ENCODE measurements at regions not wholly inside any gene's neighbourhood (a gene's known extent, or its start where the extent isn't known, plus 50 kb on each side); places are given as distances from the start of the nearest gene placed in this dataset.

GRCh38 chr4:83664071-83664470 lies 128.2 kb downstream of the GPAT3 start:
- Histone ChIP-seq H3K27me3 (replicated peaks in 2 of 5; ENCODE audit: control insufficient read depth in 4 of 5, insufficient read depth in 5 of 5, low read length in 4 of 5) (no peaks in the 10 kb centered on the region), H3K9me3 (ENCODE audit: control extremely low read depth in 1 of 5, control insufficient read depth in 4 of 5, insufficient read depth in 2 of 5, low read depth in 1 of 5, low read length in 4 of 5) (no peaks in the 10 kb centered on the region), H3K4me1 (ENCODE audit: control extremely low read depth in 1 of 4, control insufficient read depth in 4 of 4, insufficient read depth in 4 of 4, low read length in 3 of 4) (no peaks in the 10 kb centered on the region), H3K4me3 (ENCODE audit: control insufficient read depth in 1 of 7, extremely low read depth in 1 of 7, insufficient read depth in 4 of 7, low read depth in 2 of 7, low read length in 6 of 7) (no peak overlapping the region), H3K27ac (ENCODE audit: insufficient read depth in 1 of 2, low read depth in 1 of 2, low read length in 2 of 2, poor library complexity in 1 of 2, severe bottlenecking in 2 of 2) (no peak overlapping the region), H3K36me3 (ENCODE audit: control insufficient read depth in 4 of 4, insufficient read depth in 4 of 4, low read length in 3 of 4) (no peaks in the 10 kb centered on the region)
- 100% methylated on average over 8 of the region's 10 CpGs for WGBS (ENCODE audit: insufficient coverage)
- no peak for DNase-seq
- POLR2A ChIA-PET = no interaction called here
- CTCF ChIA-PET = interaction anchor here (0.6 to 1.5 kb wide), 2 partner anchors 51 to 505 kb away, joined by 3 read pairs; no protein-coding TSS in a partner anchor

GRCh38 chr4:83662204-83662603 lies 126.3 kb downstream of the GPAT3 start:
- CTCF ChIA-PET = no interaction called here
- WGBS (ENCODE audit: insufficient coverage) = 100% methylated on average over 2 of the region's 2 CpGs
- DNase-seq = no peak
- no peak overlapping the region for H3K4me3 ChIP-seq (ENCODE audit: control insufficient read depth in 1 of 7, extremely low read depth in 1 of 7, insufficient read depth in 4 of 7, low read depth in 2 of 7, low read length in 6 of 7)
- no peak overlapping the region for H3K27ac ChIP-seq (ENCODE audit: insufficient read depth in 1 of 2, low read depth in 1 of 2, low read length in 2 of 2, poor library complexity in 1 of 2, severe bottlenecking in 2 of 2)
- H3K27me3 ChIP-seq (replicated peaks in 2 of 5; ENCODE audit: control insufficient read depth in 4 of 5, insufficient read depth in 5 of 5, low read length in 4 of 5) = no peaks in the 10 kb centered on the region
- POLR2A ChIA-PET = no interaction called here
- H3K36me3 ChIP-seq (ENCODE audit: control insufficient read depth in 4 of 4, insufficient read depth in 4 of 4, low read length in 3 of 4) = no peaks in the 10 kb centered on the region
- no peaks in the 10 kb centered on the region for H3K4me1 ChIP-seq (ENCODE audit: control extremely low read depth in 1 of 4, control insufficient read depth in 4 of 4, insufficient read depth in 4 of 4, low read length in 3 of 4)
- no peaks in the 10 kb centered on the region for H3K9me3 ChIP-seq (ENCODE audit: control extremely low read depth in 1 of 5, control insufficient read depth in 4 of 5, insufficient read depth in 2 of 5, low read depth in 1 of 5, low read length in 4 of 5)

DNA sequence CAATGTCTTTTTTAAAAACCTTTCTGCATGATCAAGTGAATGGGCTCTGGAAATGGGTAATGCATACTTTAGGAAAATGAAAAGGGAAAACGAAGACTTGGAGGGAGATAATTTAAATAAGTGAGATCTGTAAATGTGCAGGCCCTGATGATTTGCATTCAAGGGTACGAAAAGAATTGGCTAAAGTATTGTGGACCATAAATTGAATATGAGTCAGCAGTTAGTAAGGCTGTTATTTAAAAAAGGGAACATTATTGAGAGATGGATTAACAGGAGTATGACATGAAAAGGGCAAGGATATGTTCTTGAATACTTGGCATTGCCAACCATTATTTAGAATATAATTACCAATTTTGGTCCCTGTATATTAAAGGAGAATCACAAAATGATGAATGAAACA lies 125.5 kb downstream of the GPAT3 start:
- 96% methylated on average over 2 of the region's 2 CpGs for WGBS (ENCODE audit: insufficient coverage)
- Histone ChIP-seq H3K27ac (ENCODE audit: insufficient read depth in 1 of 2, low read depth in 1 of 2, low read length in 2 of 2, poor library complexity in 1 of 2, severe bottlenecking in 2 of 2) (no peak overlapping the region), H3K36me3 (ENCODE audit: control insufficient read depth in 4 of 4, insufficient read depth in 4 of 4, low read length in 3 of 4) (no peaks in the 10 kb centered on the region), H3K4me3 (ENCODE audit: control insufficient read depth in 1 of 7, extremely low read depth in 1 of 7, insufficient read depth in 4 of 7, low read depth in 2 of 7, low read length in 6 of 7) (no peak overlapping the region), H3K27me3 (replicated peaks in 2 of 5; ENCODE audit: control insufficient read depth in 4 of 5, insufficient read depth in 5 of 5, low read length in 4 of 5) (no peaks in the 10 kb centered on the region), H3K4me1 (ENCODE audit: control extremely low read depth in 1 of 4, control insufficient read depth in 4 of 4, insufficient read depth in 4 of 4, low read length in 3 of 4) (no peaks in the 10 kb centered on the region), H3K9me3 (ENCODE audit: control extremely low read depth in 1 of 5, control insufficient read depth in 4 of 5, insufficient read depth in 2 of 5, low read depth in 1 of 5, low read length in 4 of 5) (no peaks in the 10 kb centered on the region)
- CTCF ChIA-PET = no interaction called here
- no peak for DNase-seq
- POLR2A ChIA-PET = no interaction called here

DNA sequence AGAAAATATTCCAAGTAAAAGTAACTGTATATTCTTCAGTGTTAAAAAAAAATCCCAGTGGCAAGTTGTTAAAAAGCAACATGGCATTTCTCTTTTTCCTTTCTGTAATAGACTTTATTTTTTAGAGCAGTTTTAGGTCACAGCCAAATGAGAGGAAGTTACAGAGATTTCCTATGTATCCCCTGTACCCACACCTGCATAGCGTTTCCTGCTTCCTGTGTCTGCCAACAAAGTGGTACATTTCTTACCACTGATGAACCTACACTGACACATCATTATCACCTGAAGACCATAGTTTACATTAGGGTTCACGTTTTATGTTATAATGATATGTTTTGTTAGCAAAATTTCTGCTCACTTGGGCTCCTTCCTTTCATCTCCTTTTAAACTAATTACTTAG lies 124.7 kb downstream of the GPAT3 start:
- Histone ChIP-seq H3K9me3 (ENCODE audit: control extremely low read depth in 1 of 5, control insufficient read depth in 4 of 5, insufficient read depth in 2 of 5, low read depth in 1 of 5, low read length in 4 of 5) (no peaks in the 10 kb centered on the region), H3K27me3 (replicated peaks in 2 of 5; ENCODE audit: control insufficient read depth in 4 of 5, insufficient read depth in 5 of 5, low read length in 4 of 5) (no peaks in the 10 kb centered on the region), H3K27ac (ENCODE audit: insufficient read depth in 1 of 2, low read depth in 1 of 2, low read length in 2 of 2, poor library complexity in 1 of 2, severe bottlenecking in 2 of 2) (no peak overlapping the region), H3K4me1 (ENCODE audit: control extremely low read depth in 1 of 4, control insufficient read depth in 4 of 4, insufficient read depth in 4 of 4, low read length in 3 of 4) (no peaks in the 10 kb centered on the region), H3K4me3 (ENCODE audit: control insufficient read depth in 1 of 7, extremely low read depth in 1 of 7, insufficient read depth in 4 of 7, low read depth in 2 of 7, low read length in 6 of 7) (no peak overlapping the region), H3K36me3 (ENCODE audit: control insufficient read depth in 4 of 4, insufficient read depth in 4 of 4, low read length in 3 of 4) (no peaks in the 10 kb centered on the region)
- ChIA-PET POLR2A (no interaction called here), CTCF (no interaction called here)
- DNase-seq = no peak
- WGBS (ENCODE audit: insufficient coverage) = 17% methylated on average over 1 of the region's 2 CpGs

DNA sequence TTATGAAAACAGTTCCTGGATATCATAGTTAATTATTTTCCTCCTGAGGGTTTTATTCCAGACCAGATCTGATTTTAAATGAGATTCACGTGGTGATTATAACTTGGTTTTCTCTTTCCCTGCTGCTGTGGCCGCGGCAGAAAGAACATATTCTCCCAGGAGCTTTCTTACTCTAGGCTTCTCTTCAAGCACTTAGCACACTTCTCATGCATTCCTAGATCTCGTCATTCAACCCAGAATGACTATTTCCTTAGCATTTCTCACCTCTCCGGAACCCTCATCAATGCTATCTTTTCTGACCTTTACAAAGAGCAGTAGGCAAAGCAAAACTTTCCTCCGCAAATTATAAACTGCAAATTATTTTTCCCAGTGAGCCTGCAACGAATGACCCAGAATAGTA lies 122.9 kb downstream of the GPAT3 start:
- Histone ChIP-seq H3K4me3 (ENCODE audit: control insufficient read depth in 1 of 7, extremely low read depth in 1 of 7, insufficient read depth in 4 of 7, low read depth in 2 of 7, low read length in 6 of 7) (no peak overlapping the region), H3K27ac (ENCODE audit: insufficient read depth in 1 of 2, low read depth in 1 of 2, low read length in 2 of 2, poor library complexity in 1 of 2, severe bottlenecking in 2 of 2) (no peak overlapping the region), H3K27me3 (replicated peaks in 2 of 5; ENCODE audit: control insufficient read depth in 4 of 5, insufficient read depth in 5 of 5, low read length in 4 of 5) (no peaks in the 10 kb centered on the region), H3K36me3 (ENCODE audit: control insufficient read depth in 4 of 4, insufficient read depth in 4 of 4, low read length in 3 of 4) (no peaks in the 10 kb centered on the region), H3K9me3 (ENCODE audit: control extremely low read depth in 1 of 5, control insufficient read depth in 4 of 5, insufficient read depth in 2 of 5, low read depth in 1 of 5, low read length in 4 of 5) (no peaks in the 10 kb centered on the region), H3K4me1 (ENCODE audit: control extremely low read depth in 1 of 4, control insufficient read depth in 4 of 4, insufficient read depth in 4 of 4, low read length in 3 of 4) (no peaks in the 10 kb centered on the region)
- DNase-seq = no peak
- POLR2A ChIA-PET = no interaction called here
- CTCF ChIA-PET = no interaction called here
- 83% methylated on average over 6 of the region's 7 CpGs for WGBS (ENCODE audit: insufficient coverage)

- Histone ChIP-seq H3K4me3 (ENCODE audit: control insufficient read depth in 1 of 7, extremely low read depth in 1 of 7, insufficient read depth in 4 of 7, low read depth in 2 of 7, low read length in 6 of 7) (no peak overlapping the region), H3K36me3 (ENCODE audit: control insufficient read depth in 4 of 4, insufficient read depth in 4 of 4, low read length in 3 of 4) (no peaks in the 10 kb centered on the region), H3K27me3 (replicated peaks in 2 of 5; ENCODE audit: control insufficient read depth in 4 of 5, insufficient read depth in 5 of 5, low read length in 4 of 5) (no peaks in the 10 kb centered on the region), H3K4me1 (ENCODE audit: control extremely low read depth in 1 of 4, control insufficient read depth in 4 of 4, insufficient read depth in 4 of 4, low read length in 3 of 4) (no peaks in the 10 kb centered on the region), H3K9me3 (ENCODE audit: control extremely low read depth in 1 of 5, control insufficient read depth in 4 of 5, insufficient read depth in 2 of 5, low read depth in 1 of 5, low read length in 4 of 5) (no peaks in the 10 kb centered on the region), H3K27ac (ENCODE audit: insufficient read depth in 1 of 2, low read depth in 1 of 2, low read length in 2 of 2, poor library complexity in 1 of 2, severe bottlenecking in 2 of 2) (no peak overlapping the region)
- ChIA-PET POLR2A (no interaction called here), CTCF (interaction anchor here (1.1 to 1.2 kb wide), 2 partner anchors 16 to 885 kb away, joined by 3 read pairs; no protein-coding TSS in a partner anchor)
- WGBS (ENCODE audit: insufficient coverage) = no CpG with 5 or more reads among the region's 2 CpGs
- DNase-seq = no peak
These were observed 121.4 kb downstream of the GPAT3 start for GRCh38 chr4:83657336-83657735.

Data from common myeloid progenitor, CD34-positive (primary cell).